ENCODE measurements at regions not wholly inside any gene's neighbourhood (a gene's known extent, or its start where the extent isn't known, plus 50 kb on each side); places are given as distances from the start of the nearest gene placed in this dataset.
"Not testable (repeated sequence)": the region's sequence is repeated elsewhere in the genome, so short reads cannot be mapped to it uniquely, and the experiment has no call there.

DNA sequence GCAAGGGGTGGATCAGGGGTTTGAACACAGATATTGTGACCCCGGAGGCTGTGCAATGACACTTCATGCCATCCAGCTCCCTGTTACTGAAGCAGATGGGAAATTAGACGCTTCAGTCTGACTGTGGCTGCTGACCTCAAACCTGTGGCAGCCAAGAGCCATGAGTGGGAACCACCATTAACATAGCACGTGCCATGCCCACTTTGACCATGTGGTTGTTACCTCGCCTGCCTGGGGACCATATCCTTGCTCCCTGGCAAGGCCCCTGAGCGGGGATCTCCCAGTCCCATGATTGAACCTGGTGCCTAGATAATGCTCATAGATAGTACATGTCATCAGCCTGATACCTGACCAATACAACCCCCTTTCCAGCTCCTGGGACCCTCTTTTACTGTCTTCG lies 68.9 kb downstream of the CYP26B1 start:
- H3K4me1 ChIP-seq (ENCODE audit: low read depth), result no peaks in the 10 kb centered on the region
- TF ChIP-seq, protein P1, sequence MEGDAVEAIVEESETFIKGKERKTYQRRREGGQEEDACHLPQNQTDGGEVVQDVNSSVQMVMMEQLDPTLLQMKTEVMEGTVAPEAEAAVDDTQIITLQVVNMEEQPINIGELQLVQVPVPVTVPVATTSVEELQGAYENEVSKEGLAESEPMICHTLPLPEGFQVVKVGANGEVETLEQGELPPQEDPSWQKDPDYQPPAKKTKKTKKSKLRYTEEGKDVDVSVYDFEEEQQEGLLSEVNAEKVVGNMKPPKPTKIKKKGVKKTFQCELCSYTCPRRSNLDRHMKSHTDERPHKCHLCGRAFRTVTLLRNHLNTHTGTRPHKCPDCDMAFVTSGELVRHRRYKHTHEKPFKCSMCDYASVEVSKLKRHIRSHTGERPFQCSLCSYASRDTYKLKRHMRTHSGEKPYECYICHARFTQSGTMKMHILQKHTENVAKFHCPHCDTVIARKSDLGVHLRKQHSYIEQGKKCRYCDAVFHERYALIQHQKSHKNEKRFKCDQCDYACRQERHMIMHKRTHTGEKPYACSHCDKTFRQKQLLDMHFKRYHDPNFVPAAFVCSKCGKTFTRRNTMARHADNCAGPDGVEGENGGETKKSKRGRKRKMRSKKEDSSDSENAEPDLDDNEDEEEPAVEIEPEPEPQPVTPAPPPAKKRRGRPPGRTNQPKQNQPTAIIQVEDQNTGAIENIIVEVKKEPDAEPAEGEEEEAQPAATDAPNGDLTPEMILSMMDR (IDR thresholded peaks at IDR 0.05), result no peak
- intact Hi-C loops (cut with DNase I, micrococcal nuclease), result no loop called here
- no peak for ATAC-seq
- H3K36me3 ChIP-seq (ENCODE audit: low read depth), result no peaks in the 10 kb centered on the region
- H3K9me3 ChIP-seq, result no peaks in the 10 kb centered on the region
- H3K4me3 ChIP-seq, result no peak overlapping the region
- no peak for DNase-seq

DNA sequence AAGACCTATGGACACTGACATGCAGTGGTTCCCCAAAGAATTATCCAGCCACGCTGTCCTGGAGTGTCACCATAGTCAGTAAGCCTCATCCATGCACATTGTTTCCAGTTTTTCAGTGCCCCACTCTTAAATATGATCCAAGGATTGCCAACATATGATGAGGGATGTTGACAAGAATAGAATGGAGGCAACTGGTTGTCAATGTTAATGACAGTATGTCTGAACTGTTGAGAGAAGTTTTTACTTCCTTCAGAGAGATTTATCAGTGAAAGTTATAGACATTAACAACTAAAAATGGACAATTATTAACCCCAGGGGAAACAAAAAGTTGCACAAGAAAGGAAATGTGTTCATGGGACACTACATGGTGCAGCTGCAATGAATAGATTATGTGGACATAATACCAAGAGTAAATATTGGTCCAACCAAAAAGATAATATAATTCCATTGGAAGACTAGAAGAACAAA lies 69.9 kb downstream of the CYP26B1 start:
- TF ChIP-seq, protein P1 (IDR thresholded peaks at IDR 0.05), result no peak
- Histone ChIP-seq H3K4me3 (no peak overlapping the region), H3K4me1 (ENCODE audit: low read depth) (no peaks in the 10 kb centered on the region), H3K36me3 (ENCODE audit: low read depth) (no peaks in the 10 kb centered on the region), H3K9me3 (peaks cover 8% of the 10 kb centered on the region)
- intact Hi-C loops (cut with DNase I, micrococcal nuclease), result no loop called here
- ATAC-seq, result peak; percentile 55
- DNase-seq, result no peak

DNA sequence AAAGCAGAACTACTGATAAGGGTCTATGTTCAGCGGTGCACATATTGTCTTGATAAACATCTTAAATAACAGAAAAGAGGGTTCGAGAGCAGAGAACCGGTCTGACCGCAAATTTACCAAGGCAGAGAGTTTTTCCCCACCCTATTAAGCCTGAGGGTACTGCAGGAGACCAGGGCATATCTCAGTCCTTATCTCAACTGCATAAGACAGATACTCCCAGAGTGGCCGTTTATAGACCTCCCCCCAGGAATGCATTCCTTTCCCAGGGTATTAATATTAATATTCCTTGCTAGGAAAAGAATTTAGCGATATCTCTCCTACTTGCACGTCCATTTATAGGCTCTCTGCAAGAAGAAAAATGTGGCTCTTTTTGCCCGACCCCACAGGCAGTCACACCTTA lies 74.3 kb downstream of the CYP26B1 start:
- ATAC-seq, result not testable (repeated sequence)

DNA sequence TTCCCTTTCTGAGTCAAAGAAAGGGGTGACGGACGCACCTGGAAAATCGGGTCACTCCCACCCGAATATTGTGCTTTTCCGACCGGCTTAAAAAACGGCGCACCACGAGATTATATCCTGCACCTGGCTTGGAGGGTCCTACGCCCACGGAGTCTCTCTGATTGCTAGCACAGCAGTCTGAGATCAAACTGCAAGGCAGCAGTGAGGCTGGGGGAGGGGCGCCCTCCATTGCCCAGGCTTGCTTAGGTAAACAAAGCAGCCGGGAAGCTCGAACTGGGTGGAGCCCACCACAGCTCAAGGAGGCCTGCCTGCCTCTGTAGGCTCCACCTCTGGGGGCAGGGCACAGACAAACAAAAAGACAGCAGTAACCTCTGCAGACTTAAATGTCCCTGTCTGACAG lies 83.5 kb downstream of the CYP26B1 start:
- H3K4me1 ChIP-seq (ENCODE audit: low read depth); H3K36me3 ChIP-seq (ENCODE audit: low read depth); intact Hi-C loops (cut with DNase I, micrococcal nuclease); H3K9me3 ChIP-seq; ATAC-seq; H3K4me3 ChIP-seq; DNase-seq: not testable (repeated sequence)

More for the DNA sequence above, 74.3 kb downstream of the CYP26B1 start:
- H3K36me3 ChIP-seq (ENCODE audit: low read depth); DNase-seq; intact Hi-C loops (cut with DNase I, micrococcal nuclease); H3K4me1 ChIP-seq (ENCODE audit: low read depth); H3K4me3 ChIP-seq: not testable (repeated sequence)
- H3K9me3 ChIP-seq, result peaks cover 10% of the 10 kb centered on the region

DNA sequence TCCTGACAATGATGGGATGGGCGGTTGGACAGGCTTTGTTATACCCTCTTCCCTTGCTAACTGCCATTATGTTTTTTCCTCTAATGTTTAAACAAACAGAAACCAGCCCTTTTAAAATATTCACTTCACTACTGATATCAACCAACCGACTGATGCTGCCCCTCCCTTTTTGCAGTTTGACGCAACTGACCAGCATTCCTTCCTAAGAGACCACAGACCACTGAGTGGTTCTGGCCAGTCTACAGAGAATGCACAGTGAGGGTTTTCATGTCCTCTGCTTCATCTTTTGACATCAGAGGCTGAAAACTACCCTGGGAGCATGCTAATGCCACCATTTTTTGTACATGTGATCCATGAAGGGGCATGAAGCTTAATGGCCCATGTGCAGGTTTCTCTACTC lies 85.3 kb downstream of the CYP26B1 start:
- TF ChIP-seq, protein P1 (IDR thresholded peaks at IDR 0.05), result no peak
- DNase-seq, result no peak
- no peak for ATAC-seq
- Histone ChIP-seq H3K4me1 (ENCODE audit: low read depth) (no peaks in the 10 kb centered on the region), H3K4me3 (no peak overlapping the region), H3K9me3 (no peaks in the 10 kb centered on the region), H3K36me3 (ENCODE audit: low read depth) (no peaks in the 10 kb centered on the region)
- intact Hi-C loops (cut with DNase I, micrococcal nuclease), result no loop called here

DNA sequence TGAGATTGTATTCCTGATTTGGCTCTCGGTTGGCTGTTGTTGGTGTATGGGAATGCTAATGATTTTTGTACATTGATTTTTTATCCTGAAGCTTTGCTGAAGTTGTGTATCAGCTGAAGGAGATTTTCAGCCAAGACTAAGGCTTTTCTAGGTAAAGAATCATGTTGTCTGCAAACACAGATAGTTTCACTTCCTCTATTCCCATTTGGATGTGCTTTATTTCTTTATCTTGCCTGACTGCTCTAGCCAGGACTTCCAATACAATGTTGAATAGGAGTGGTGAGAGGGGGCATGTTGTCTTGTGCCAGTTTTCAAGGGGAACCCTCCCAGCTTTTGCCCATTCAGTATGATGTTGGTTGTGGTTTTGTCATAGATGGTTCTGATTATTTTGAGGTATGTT lies 90.4 kb downstream of the CYP26B1 start:
- DNase-seq (no peak), ATAC-seq (no peak)
- H3K9me3 ChIP-seq, result no peaks in the 10 kb centered on the region
- no peak overlapping the region for H3K4me3 ChIP-seq
- H3K36me3 ChIP-seq (ENCODE audit: low read depth), result no peaks in the 10 kb centered on the region
- H3K4me1 ChIP-seq (ENCODE audit: low read depth), result no peaks in the 10 kb centered on the region
- intact Hi-C loops (cut with DNase I, micrococcal nuclease), result no loop called here
- TF ChIP-seq, protein P1 (IDR thresholded peaks at IDR 0.05), result no peak

DNA sequence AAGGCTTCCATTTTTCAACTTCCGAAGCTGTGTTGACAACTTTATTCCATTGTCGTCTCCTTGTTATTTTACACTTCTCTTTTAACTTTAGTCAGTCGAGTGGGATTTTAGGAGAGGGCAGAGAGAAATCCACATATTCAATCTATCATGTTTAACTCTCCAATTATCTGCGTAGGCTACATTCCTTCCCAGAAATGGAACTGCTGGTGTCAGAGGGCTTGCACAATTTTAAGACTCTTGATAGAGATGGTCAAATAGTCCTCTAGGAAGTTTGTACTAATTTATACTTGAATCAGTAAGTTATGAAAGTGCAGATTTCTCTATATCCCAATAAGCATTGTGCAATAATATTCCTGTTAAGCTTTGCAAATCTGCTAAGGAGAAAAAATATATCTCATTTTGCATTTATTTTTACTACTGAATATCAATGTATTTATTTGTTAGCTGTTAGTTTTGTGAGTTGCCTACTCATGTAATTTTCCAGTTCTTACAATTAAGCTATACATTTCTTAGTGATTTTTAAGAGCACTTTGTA lies 95.6 kb downstream of the CYP26B1 start:
- Histone ChIP-seq H3K36me3 (ENCODE audit: low read depth) (no peaks in the 10 kb centered on the region), H3K9me3 (peaks cover 5% of the 10 kb centered on the region), H3K4me1 (ENCODE audit: low read depth) (no peaks in the 10 kb centered on the region), H3K4me3 (no peak overlapping the region)
- intact Hi-C loops (cut with DNase I, micrococcal nuclease), result no loop called here
- ATAC-seq (no peak), DNase-seq (no peak)
- TF ChIP-seq, protein P1 (IDR thresholded peaks at IDR 0.05), result no peak

Measured in mucosa of descending colon (tissue), 3 donors.